Mucosa of stomach (tissue), 1 donor: ENCODE measurements at regions not wholly inside any gene's neighbourhood (a gene's known extent, or its start where the extent isn't known, plus 50 kb on each side); places are given as distances from the start of the nearest gene placed in this dataset.

Source experiments
- H3K27me3 ChIP-seq: one replicate; pipeline ENCODE4 v1.7.0; 2013; ENCODE audit warnings: mild to moderate bottlenecking, low read length; ENCODE audit not compliant: control insufficient read depth, insufficient read depth
- H3K36me3 ChIP-seq: one replicate; pipeline ENCODE4 v1.7.0; 2013; ENCODE audit warnings: low read length; ENCODE audit not compliant: control insufficient read depth, insufficient read depth
- H3K4me1 ChIP-seq: one replicate; pipeline ENCODE4 v1.7.0; 2013; ENCODE audit warnings: mild to moderate bottlenecking, low read length; ENCODE audit not compliant: control insufficient read depth, insufficient read depth
- H3K4me3 ChIP-seq: one replicate; pipeline ENCODE4 v1.7.0; 2013; ENCODE audit warnings: low read length
- H3K9ac ChIP-seq: one replicate; pipeline ENCODE4 v1.7.0; 2013; ENCODE audit warnings: mild to moderate bottlenecking, low read length, moderate library complexity
- H3K9me3 ChIP-seq: one replicate; pipeline ENCODE4 v1.7.0; 2013; ENCODE audit warnings: mild to moderate bottlenecking, low read length, moderate library complexity; ENCODE audit not compliant: control insufficient read depth
- donor health status: Pancreatic carcinoma.

DNA sequence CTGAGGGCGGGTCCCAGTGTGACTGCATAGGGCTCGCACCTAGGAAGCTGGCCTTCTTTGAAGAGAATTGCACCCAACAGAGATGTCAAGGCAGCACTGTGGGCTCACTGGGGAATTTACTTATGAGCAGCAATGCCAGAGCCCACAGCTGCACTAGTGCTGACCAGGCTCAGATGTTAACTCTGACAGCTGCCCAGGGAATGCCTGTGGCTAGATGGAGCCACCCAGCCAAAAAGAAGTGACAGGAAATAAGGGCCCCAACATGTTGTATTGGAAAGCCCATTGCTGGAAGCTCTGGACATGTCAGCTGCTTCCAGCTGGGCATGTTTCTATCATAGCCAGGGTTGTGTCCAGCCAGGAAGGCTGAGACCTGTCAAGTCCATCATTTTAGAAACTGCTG is 90.9 kb upstream of the ZNF280D start:
- H3K9me3 ChIP-seq = no peaks in the 10 kb centered on the region
- no peaks in the 10 kb centered on the region for H3K4me1 ChIP-seq
- H3K27me3 ChIP-seq = no peaks in the 10 kb centered on the region
- no peak overlapping the region for H3K4me3 ChIP-seq
- H3K36me3 ChIP-seq = no peaks in the 10 kb centered on the region
- H3K9ac ChIP-seq = no peak overlapping the region

DNA sequence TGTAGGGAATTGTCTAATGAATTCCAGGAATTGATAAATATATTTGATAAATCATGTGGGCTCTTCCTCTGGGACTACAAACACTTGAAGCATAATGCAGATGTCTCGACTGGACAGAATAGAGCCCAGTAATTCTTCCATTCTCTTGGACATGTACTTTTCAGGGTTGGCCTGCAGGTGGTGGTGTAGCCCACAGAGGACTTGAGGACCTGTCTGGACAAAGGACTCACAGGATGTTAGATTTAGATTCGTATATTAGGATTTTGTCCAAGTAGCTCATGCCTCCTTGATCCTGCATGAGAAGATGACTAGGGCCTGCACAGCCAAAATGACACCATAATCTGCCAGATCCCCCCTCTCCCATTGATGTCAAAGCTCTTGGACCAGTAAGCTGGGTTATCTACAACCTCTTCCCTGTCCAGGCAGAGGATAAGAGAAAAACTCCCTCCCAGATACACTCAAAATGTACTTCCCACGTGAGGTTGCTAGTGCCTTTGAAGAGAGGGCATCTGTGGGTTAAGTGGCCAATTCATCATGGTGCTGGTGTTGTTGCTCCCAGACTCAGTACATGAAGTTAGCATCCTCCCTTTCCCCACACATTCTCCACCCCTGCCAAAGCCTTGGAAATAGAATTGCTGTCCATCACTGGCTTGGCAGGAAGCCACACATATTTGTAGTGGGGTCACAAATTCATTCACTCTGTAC is 88.6 kb upstream of the ZNF280D start:
- H3K36me3 ChIP-seq = no peaks in the 10 kb centered on the region
- no peaks in the 10 kb centered on the region for H3K4me1 ChIP-seq
- no peaks in the 10 kb centered on the region for H3K9me3 ChIP-seq
- no peaks in the 10 kb centered on the region for H3K27me3 ChIP-seq
- H3K4me3 ChIP-seq = no peak overlapping the region
- no peak overlapping the region for H3K9ac ChIP-seq

DNA sequence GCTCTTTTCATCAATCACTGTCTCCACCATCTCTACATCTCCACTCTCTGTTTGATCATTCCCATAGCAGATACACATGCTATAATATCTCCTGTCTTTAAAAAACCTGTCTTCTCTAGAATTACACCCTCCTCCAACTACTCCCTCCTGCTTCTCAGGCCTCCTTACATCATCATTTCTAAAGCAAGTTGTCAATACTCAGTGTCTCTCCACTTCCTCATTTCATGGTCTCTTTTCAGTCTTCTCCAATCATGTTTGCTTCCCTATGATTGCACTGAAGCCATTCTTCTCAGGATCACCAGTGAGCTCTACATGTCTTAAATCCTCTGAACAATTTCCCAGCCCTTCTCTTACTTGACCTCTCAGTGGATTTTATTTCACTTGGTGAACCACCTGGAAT is 87.0 kb upstream of the ZNF280D start:
- H3K9me3 ChIP-seq = no peaks in the 10 kb centered on the region
- no peaks in the 10 kb centered on the region for H3K36me3 ChIP-seq

DNA sequence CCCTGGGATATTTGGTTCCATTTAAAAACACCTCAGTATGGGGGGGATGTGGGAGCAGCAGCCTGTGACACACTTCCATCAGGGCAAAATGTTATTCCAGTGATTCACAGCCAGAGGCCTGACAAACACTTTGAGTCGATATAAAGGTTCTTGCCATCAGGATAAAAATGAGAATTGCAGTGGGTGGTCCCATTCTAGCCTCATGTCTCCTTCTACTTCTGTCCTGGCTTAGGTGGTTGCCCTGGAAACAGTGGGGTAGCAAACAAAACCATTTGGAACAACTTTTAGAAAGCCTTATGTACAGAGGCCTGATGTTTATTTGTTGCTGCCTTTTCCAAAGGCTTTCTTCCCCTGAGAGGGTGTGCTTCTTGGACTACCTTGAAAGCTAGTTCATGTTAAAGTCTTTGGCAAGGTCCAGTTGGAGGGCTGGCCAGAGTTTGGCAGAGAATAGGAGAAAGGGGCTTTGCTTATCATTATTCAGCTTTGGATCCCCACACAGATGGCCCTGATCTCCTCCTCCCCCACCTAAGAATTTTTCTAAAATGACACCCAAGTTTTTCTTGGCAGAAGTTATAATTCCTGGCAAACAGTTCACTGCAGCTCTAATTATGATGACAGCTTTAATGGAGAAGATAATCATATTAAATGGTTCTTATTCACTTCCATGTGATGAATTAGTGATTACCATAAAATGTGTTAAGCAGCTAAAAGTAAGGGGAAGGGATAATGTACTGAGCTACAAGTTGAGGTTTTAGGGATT is 84.2 kb upstream of the ZNF280D start:
- Histone ChIP-seq H3K9ac (no peak overlapping the region), H3K36me3 (no peaks in the 10 kb centered on the region), H3K9me3 (no peaks in the 10 kb centered on the region), H3K27me3 (no peaks in the 10 kb centered on the region), H3K4me3 (no peak overlapping the region), H3K4me1 (no peaks in the 10 kb centered on the region)

More for the DNA sequence above, 87.0 kb upstream of the ZNF280D start:
- Histone ChIP-seq H3K4me1 (no peaks in the 10 kb centered on the region), H3K27me3 (no peaks in the 10 kb centered on the region), H3K4me3 (no peak overlapping the region), H3K9ac (no peak overlapping the region)

DNA sequence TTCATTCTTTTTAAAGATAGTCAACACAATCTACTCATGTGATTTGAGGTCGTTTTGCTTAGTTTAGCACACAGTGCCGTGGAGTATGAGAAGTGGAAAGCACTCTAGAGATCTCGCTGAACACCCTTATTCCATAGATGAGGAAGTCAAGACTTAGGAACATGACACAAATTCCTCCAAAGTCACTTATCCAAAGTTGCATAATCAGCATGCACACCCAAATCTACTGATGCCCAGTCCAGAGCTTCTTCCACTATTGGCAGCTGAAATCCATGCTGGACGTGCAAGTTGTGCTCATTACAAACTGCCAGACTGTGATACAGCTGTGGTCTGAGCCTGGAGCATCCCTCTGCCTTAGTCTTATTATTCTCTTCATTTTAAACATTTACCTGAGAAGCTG is 83.5 kb upstream of the ZNF280D start:
- no peaks in the 10 kb centered on the region for H3K27me3 ChIP-seq
- no peaks in the 10 kb centered on the region for H3K4me1 ChIP-seq
- H3K9ac ChIP-seq = no peak overlapping the region
- H3K9me3 ChIP-seq = no peaks in the 10 kb centered on the region
- H3K4me3 ChIP-seq = no peak overlapping the region
- no peaks in the 10 kb centered on the region for H3K36me3 ChIP-seq

DNA sequence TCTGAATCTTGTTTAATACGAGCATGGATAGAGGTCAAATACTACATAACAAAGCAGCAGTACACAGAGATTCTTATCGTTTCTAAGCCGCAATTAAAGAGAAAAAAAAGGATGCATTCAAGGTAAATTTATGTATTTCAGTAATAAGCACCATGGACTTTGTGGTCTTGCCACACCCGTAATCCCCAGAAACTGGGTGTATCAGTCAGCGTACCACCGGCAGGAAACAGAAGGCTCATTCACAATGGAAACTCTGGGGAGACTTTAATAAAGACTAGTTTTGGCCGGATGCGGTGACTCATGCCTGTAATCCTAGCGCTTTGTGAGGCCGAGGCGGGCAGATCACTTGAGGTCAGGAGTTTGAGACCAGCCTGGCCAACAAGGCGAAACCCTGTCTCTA is 81.9 kb upstream of the ZNF280D start:
- no peaks in the 10 kb centered on the region for H3K36me3 ChIP-seq
- H3K9ac ChIP-seq = no peak overlapping the region
- H3K4me1 ChIP-seq = no peaks in the 10 kb centered on the region
- no peaks in the 10 kb centered on the region for H3K9me3 ChIP-seq
- no peaks in the 10 kb centered on the region for H3K27me3 ChIP-seq
- H3K4me3 ChIP-seq = no peak overlapping the region

DNA sequence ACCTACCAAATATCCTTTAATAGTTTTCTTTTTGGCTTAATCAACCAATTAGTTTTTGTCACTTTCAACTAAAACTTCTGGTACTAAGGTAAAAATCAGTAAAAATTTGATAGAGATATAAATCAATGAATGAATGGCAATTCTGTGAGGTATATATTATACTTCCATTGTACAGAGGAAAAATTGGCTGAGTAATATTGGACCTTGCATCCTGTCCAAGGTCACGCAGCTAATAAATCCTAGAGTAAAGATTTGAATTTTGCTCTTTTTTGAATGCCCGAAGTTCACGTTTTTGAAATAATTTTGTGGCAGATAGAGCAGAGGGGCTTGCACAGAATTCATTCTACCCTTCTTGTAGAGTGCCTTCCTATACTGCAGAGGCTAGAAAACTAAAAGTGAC is 81.1 kb upstream of the ZNF280D start:
- no peaks in the 10 kb centered on the region for H3K4me1 ChIP-seq
- no peaks in the 10 kb centered on the region for H3K36me3 ChIP-seq
- no peaks in the 10 kb centered on the region for H3K9me3 ChIP-seq
- no peak overlapping the region for H3K9ac ChIP-seq
- H3K27me3 ChIP-seq = no peaks in the 10 kb centered on the region
- H3K4me3 ChIP-seq = no peak overlapping the region

DNA sequence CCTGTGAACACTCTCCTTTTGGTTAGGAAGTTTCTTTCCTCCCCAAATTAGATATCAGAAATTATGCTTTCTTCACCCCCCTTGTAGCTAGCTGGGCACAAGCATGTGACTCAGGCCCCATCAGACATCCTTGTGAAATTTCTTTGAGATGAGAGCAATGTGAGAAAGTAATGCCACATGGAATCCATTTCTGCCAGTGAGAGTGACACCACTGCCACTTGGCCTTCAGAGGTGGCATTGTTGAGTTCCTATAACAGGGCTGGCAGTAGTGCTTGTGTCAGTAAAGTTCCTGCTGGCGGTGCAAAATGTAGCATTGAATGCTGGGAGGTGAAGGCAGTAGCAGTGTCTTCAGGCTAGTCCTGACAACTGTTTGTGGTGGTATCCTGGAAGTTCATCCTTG is 80.7 kb upstream of the ZNF280D start:
- Histone ChIP-seq H3K27me3 (no peaks in the 10 kb centered on the region), H3K4me3 (no peak overlapping the region), H3K9me3 (no peaks in the 10 kb centered on the region), H3K36me3 (no peaks in the 10 kb centered on the region), H3K4me1 (no peaks in the 10 kb centered on the region), H3K9ac (no peak overlapping the region)

DNA sequence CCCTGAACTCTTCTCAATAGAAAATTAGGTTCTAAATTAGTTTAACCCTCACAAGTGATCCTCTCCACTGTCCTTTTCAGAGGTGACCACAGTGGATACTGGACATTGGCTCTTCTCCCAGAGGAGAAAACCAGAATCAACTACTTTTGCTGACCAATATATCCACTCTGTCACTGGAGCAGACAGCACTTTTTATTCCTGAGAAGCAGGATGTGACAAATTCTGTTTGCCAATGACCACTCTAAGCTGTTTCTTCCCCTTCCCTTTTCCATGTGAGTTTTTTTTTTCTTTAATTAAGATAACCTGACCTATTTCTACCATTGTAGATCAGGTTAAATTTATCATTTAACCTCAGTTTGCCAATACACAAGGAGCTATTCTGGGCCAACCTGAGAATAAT is 79.7 kb upstream of the ZNF280D start:
- Histone ChIP-seq H3K9ac (no peak overlapping the region), H3K4me1 (no peaks in the 10 kb centered on the region), H3K9me3 (peaks cover under 1% of the 10 kb centered on the region), H3K4me3 (no peak overlapping the region), H3K36me3 (no peaks in the 10 kb centered on the region), H3K27me3 (no peaks in the 10 kb centered on the region)

DNA sequence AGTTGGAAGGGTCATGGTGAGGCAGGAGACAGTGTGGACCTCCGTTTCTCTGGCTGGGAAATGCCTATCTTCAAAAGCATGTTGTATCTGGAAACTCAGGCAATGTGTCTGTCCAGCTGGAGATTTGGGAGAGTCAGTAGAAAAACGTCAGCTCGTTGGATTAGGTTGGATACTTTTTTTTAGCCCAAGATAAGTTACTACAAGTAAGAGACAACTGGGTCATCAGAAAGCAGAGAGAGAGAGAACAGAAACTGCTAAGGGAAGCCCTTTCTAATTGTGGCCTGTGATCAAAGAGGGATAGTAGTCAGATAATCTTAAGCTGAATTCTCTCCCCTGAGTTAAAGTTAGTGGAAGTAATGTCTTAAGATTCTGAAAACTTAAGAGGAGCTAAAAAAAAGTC is 78.9 kb upstream of the ZNF280D start:
- no peak overlapping the region for H3K4me3 ChIP-seq
- H3K27me3 ChIP-seq = no peaks in the 10 kb centered on the region
- H3K9me3 ChIP-seq = peaks cover 5% of the 10 kb centered on the region
- H3K9ac ChIP-seq = no peak overlapping the region
- H3K4me1 ChIP-seq = no peaks in the 10 kb centered on the region
- H3K36me3 ChIP-seq = no peaks in the 10 kb centered on the region

DNA sequence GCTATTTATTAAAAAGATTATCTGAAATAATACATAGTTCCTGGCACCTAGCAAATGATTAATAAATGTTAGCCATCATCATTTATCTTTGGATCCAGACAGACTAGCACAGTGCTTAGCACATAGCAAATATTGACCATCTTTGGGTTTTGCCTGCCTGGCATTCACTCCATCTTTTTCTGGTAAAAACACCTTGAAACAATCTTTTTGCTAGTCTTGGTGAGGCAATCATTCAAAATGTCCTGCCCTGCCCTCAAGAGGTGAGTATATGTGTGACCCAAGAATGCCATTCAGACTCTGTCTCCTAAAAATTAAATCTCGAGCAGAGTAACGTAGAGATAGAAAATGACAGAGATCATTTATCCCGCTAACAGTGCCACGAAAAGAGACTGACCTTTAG is 78.3 kb upstream of the ZNF280D start:
- no peaks in the 10 kb centered on the region for H3K36me3 ChIP-seq
- H3K9ac ChIP-seq = no peak overlapping the region
- H3K9me3 ChIP-seq = peaks cover 5% of the 10 kb centered on the region
- H3K4me3 ChIP-seq = no peak overlapping the region
- no peaks in the 10 kb centered on the region for H3K4me1 ChIP-seq
- H3K27me3 ChIP-seq = no peaks in the 10 kb centered on the region

DNA sequence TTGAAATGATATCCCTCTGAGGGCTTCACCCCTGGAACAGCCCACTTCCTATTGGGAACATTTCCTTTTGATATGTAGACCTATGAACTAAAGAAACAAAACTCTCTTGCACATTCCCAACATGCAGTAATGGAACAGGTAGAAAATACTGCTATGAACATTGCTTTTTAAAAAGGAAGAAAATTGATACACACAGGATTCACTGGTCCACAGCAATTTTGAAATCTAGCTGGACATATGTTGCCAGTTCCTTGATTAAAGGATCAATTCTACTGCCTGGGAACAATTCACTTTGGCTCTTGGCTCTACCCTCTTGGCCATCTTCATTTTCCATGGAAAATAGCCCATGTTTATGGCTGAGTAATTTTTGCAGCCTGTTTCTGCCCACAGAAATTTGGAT is 74.9 kb upstream of the ZNF280D start:
- Histone ChIP-seq H3K4me1 (no peaks in the 10 kb centered on the region), H3K27me3 (no peaks in the 10 kb centered on the region), H3K9me3 (peaks cover 5% of the 10 kb centered on the region), H3K4me3 (no peak overlapping the region), H3K36me3 (no peaks in the 10 kb centered on the region), H3K9ac (no peak overlapping the region)
